Caco-2 (cell line): ENCODE measurements at regions not wholly inside any gene's neighbourhood (a gene's known extent, or its start where the extent isn't known, plus 50 kb on each side); places are given as distances from the start of the nearest gene placed in this dataset.

ENCODE experiments used
- BruUV-seq: library from RNA; stranded (reverse); fragments of 400-500 nt; replicated peaks from 2 replicates; lab custom pipeline; 2021; lab: Mats Ljungman, UMichigan
- CTCF ChIA-PET: fragments of 300-600 bp; sonication (Branson Sonifier 250); formaldehyde crosslinking; loops from one replicate; lab custom pipeline; 2022; ENCODE audit warnings: antibody characterized with exemption; lab: Charles Lee
- POLR2A ChIA-PET: fragments of 300-600 bp; sonication (Branson Sonifier 250); formaldehyde crosslinking; loops from one replicate; lab custom pipeline; 2022; ENCODE audit warnings: antibody characterized with exemption; lab: Charles Lee
- DNase-seq, 2 experiments: peaks; one replicate each; pipeline versions ENCODE4 v3.0.0 to v3.0.0-alpha.2; 2020 to 2022
- H3K27me3 ChIP-seq: replicated peaks from 2 replicates; pipeline ENCODE4 v1.6.0; 2011; ENCODE audit warnings: low read length; ENCODE audit not compliant: control insufficient read depth, insufficient read depth
- H3K36me3 ChIP-seq: 2 replicates; pipeline ENCODE4 v1.5.1; 2011; ENCODE audit warnings: low read length; ENCODE audit not compliant: control insufficient read depth, insufficient read depth
- H3K4me1 ChIP-seq: fragments of 250-450 bp; sonication (Bioruptor Pico); 2 replicates; pipeline ENCODE4 v1.5.1; 2020; ENCODE audit warnings: mild to moderate bottlenecking
- H3K4me3 ChIP-seq: 2 replicates; pipeline ENCODE4 v1.5.1; 2011; ENCODE audit warnings: low read depth, mild to moderate bottlenecking, control low read depth, low read length
- H3K9me3 ChIP-seq: fragments of 250-450 bp; sonication (Bioruptor Pico); 2 replicates; pipeline ENCODE4 v1.5.1; 2020; ENCODE audit warnings: mild to moderate bottlenecking, moderate library complexity
- H3K27ac Mint-ChIP-seq: one replicate; pipeline ENCODE4 v1.8.0; 2022; ENCODE audit warnings: mixed read lengths; ENCODE audit not compliant: unreplicated experiment
- H3K27me3 Mint-ChIP-seq: one replicate; pipeline ENCODE4 v1.8.0; 2022; ENCODE audit warnings: mixed read lengths; ENCODE audit not compliant: insufficient read depth, unreplicated experiment
- H3K36me3 Mint-ChIP-seq: one replicate; pipeline ENCODE4 v1.8.0; 2022; ENCODE audit warnings: mild to moderate bottlenecking, mixed read lengths; ENCODE audit not compliant: insufficient read depth, unreplicated experiment
- H3K4me1 Mint-ChIP-seq: one replicate; pipeline ENCODE4 v1.8.0; 2022; ENCODE audit warnings: low read depth, mixed read lengths; ENCODE audit not compliant: unreplicated experiment
- H3K4me3 Mint-ChIP-seq: one replicate; pipeline ENCODE4 v1.8.0; 2022; ENCODE audit warnings: mild to moderate bottlenecking, moderate library complexity, mixed read lengths; ENCODE audit not compliant: unreplicated experiment
- H3K9me3 Mint-ChIP-seq: one replicate; pipeline ENCODE4 v1.8.0; 2022; ENCODE audit warnings: mixed read lengths; ENCODE audit not compliant: unreplicated experiment
- intact Hi-C: fragments of 100-400 bp; cut with micrococcal nuclease; formaldehyde crosslinking; loops from one replicate; pipeline ENCODE4 v1.10.0; 2022; ENCODE audit not compliant: unreplicated experiment
- TF ChIP-seq, protein P1 (sequence below), 2 experiments: fragments of 200-600 bp in 1 of 2; IDR thresholded peaks; 1 replicate in 1 of 2; 2 replicates in 1 of 2; pipeline versions ENCODE4 v1.5.1 to v1.8.0; 2011 to 2022; ENCODE audit warnings: antibody characterized with exemption in 1 of 2, control low read depth in 1 of 2, inconsistent platforms in 1 of 2, low read depth in 1 of 2, low read length in 1 of 2, mild to moderate bottlenecking in 1 of 2, moderate library complexity in 1 of 2; ENCODE audit not compliant: insufficient read depth in 1 of 2, severe bottlenecking in 1 of 2, unreplicated experiment in 1 of 2

DNA sequence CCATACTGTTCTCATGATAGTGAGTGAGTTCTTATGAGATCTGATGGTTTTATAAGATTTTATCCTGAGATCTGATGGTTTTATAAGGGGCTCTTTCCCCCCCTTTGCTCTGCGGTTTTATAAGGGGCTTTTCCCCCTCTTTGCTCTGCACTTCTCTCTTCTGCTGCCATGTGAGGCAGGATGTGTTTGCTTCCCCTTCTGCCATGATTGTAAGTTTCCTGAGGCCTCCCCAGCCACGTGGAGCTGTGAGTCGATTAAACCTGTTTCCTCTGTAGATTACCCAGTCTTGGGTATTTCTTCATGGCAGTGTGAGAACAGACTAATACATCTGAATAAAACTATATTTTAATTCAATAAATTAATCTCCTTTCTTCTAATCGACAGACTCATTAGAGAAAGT lies 64.9 kb upstream of the ZSWIM6 start:
- H3K4me3 ChIP-seq, result no peak overlapping the region
- CTCF ChIA-PET, result no interaction called here
- H3K9me3 ChIP-seq, result no peaks in the 10 kb centered on the region
- TF ChIP-seq, protein P1, sequence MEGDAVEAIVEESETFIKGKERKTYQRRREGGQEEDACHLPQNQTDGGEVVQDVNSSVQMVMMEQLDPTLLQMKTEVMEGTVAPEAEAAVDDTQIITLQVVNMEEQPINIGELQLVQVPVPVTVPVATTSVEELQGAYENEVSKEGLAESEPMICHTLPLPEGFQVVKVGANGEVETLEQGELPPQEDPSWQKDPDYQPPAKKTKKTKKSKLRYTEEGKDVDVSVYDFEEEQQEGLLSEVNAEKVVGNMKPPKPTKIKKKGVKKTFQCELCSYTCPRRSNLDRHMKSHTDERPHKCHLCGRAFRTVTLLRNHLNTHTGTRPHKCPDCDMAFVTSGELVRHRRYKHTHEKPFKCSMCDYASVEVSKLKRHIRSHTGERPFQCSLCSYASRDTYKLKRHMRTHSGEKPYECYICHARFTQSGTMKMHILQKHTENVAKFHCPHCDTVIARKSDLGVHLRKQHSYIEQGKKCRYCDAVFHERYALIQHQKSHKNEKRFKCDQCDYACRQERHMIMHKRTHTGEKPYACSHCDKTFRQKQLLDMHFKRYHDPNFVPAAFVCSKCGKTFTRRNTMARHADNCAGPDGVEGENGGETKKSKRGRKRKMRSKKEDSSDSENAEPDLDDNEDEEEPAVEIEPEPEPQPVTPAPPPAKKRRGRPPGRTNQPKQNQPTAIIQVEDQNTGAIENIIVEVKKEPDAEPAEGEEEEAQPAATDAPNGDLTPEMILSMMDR (IDR thresholded peaks at IDR 0.05; ENCODE audit: insufficient read depth in 1 of 2, low read depth in 1 of 2, low read length in 1 of 2, severe bottlenecking in 1 of 2, unreplicated experiment in 1 of 2), result no peak
- no peaks in the 10 kb centered on the region for H3K36me3 ChIP-seq
- BruUV-seq, result no TSS peak
- Mint-ChIP-seq H3K27ac (no peak overlapping the region), H3K4me3 (no peak overlapping the region), H3K36me3 (no peaks in the 10 kb centered on the region), H3K27me3 (no peaks in the 10 kb centered on the region), H3K4me1 (peaks cover 8% of the 10 kb centered on the region), H3K9me3 (no peaks in the 10 kb centered on the region)
- POLR2A ChIA-PET, result interaction anchor here (1.1 kb wide), 1 partner anchor 65 kb away, joined by 6 read pairs; the partner anchor contains the start of gene ZSWIM6
- no peak for DNase-seq
- H3K27me3 ChIP-seq, result no peaks in the 10 kb centered on the region
- intact Hi-C loops, result no loop called here
- H3K4me1 ChIP-seq, result peaks cover 4% of the 10 kb centered on the region; the same call in 1 of the 2 replicates

DNA sequence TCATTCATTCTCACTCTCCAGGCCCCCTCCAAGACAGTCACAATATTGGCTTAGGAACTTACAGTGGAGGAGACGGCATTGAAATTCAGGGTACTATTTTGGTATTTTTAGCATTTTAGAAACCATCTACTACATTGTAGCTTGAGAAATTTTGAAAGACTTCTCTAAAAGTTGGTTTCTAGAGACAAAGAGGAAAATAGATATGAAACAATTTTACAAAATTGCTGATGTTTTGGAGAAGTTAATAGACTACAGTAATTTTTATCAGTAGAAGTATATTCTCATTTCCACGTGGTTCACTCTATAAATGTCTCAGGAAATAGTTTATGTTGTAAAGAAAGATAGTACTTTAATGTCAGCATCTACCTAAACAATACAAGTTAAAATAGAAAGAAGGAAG lies 63.2 kb upstream of the ZSWIM6 start:
- CTCF ChIA-PET, result no interaction called here
- no peak overlapping the region for H3K4me3 Mint-ChIP-seq
- BruUV-seq, result no TSS peak
- H3K4me1 ChIP-seq, result peaks cover 4% of the 10 kb centered on the region; the same call in 1 of the 2 replicates
- DNase-seq, result no peak
- no peaks in the 10 kb centered on the region for H3K36me3 Mint-ChIP-seq
- no peaks in the 10 kb centered on the region for H3K9me3 Mint-ChIP-seq
- no peaks in the 10 kb centered on the region for H3K36me3 ChIP-seq
- no peaks in the 10 kb centered on the region for H3K9me3 ChIP-seq
- POLR2A ChIA-PET, result no interaction called here
- H3K27me3 ChIP-seq, result no peaks in the 10 kb centered on the region
- H3K27ac Mint-ChIP-seq, result no peak overlapping the region
- H3K4me3 ChIP-seq, result no peak overlapping the region
- no peaks in the 10 kb centered on the region for H3K27me3 Mint-ChIP-seq
- TF ChIP-seq, protein P1 (IDR thresholded peaks at IDR 0.05; ENCODE audit: insufficient read depth in 1 of 2, low read depth in 1 of 2, low read length in 1 of 2, severe bottlenecking in 1 of 2, unreplicated experiment in 1 of 2), result no peak
- H3K4me1 Mint-ChIP-seq, result peaks cover 5% of the 10 kb centered on the region
- intact Hi-C loops, result no loop called here

DNA sequence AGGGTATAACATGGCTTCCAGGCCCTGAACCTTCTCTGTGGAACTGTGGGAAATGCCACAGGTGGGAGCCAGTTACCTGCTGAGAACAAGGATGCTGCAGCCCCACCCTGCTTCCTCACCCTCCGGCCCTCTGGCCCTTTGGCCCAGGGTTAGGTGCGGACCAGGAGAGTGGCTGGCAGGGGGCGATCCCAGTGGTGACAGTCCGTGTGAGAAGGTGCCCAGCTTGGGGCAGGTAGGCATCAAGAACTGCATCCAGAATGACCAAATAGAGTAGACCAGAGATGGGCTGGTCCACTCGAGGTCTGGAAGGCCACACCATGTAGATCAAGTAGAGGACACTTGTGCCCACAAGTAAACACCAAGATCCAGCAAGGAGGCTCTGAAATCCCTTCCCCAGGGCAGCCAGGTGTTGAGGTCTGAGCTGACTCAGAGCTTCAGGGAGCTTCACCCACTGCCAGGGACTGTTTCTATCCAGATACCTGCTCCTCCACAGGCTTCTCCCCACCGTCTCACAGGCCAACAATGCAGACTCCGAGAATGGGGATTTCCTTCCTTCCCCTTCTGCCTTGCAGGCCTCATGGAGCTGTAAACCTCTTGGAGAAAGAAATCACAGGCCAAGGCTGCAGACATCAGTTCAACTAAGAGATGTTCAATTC lies 61.4 kb upstream of the ZSWIM6 start:
- Histone ChIP-seq H3K27me3 (no peaks in the 10 kb centered on the region), H3K36me3 (no peaks in the 10 kb centered on the region), H3K4me3 (no peak overlapping the region), H3K9me3 (no peaks in the 10 kb centered on the region), H3K4me1 (peaks cover 4% of the 10 kb centered on the region; the same call in 1 of the 2 replicates)
- H3K4me3 Mint-ChIP-seq, result no peak overlapping the region
- ChIA-PET POLR2A (no interaction called here), CTCF (no interaction called here)
- H3K9me3 Mint-ChIP-seq, result no peaks in the 10 kb centered on the region
- DNase-seq, result no peak
- H3K27ac Mint-ChIP-seq, result no peak overlapping the region
- intact Hi-C loops, result loop anchor here (10.0 kb wide), 1 partner anchor 384 kb away; no protein-coding TSS in a partner anchor
- H3K36me3 Mint-ChIP-seq, result no peaks in the 10 kb centered on the region
- no TSS peak for BruUV-seq
- peaks cover 6% of the 10 kb centered on the region for H3K4me1 Mint-ChIP-seq
- H3K27me3 Mint-ChIP-seq, result no peaks in the 10 kb centered on the region
- TF ChIP-seq, protein P1 (IDR thresholded peaks at IDR 0.05; ENCODE audit: insufficient read depth in 1 of 2, low read depth in 1 of 2, low read length in 1 of 2, severe bottlenecking in 1 of 2, unreplicated experiment in 1 of 2), result no peak
